ENCODE measurements at regions not wholly inside any gene's neighbourhood (a gene's known extent, or its start where the extent isn't known, plus 50 kb on each side); places are given as distances from the start of the nearest gene placed in this dataset.

DNA sequence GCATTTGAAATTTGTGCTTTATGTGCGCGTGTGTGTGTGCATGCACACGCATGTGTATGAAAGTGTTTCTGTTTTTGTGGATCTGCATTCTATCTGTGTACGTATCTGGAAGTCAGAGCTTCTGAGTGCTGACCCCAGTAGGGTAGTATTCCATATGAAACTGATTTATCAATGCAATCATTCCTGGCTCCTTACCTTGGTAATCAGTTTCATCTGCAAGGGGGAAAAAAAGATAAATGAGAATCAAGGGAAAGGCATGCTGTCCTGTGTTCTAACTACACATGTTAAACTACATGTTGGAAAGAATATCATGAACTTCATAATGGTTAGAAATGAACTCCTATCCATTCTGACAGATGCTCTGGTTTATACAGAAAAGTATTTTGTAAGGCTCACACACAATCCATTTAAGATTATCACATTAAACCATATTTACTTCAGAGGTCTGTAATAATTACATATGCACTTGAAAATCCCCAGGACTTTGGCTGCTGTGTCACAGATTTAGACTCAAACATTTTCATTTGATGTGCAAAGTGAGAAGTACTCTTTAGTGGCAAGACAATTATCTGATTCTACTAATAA, 276.1 kb upstream of the LMO3 start:
- no peak overlapping the region for H2AFZ ChIP-seq (ENCODE audit: low read length)
- H3K9me3 ChIP-seq (ENCODE audit: insufficient read depth, low read depth, low read length) = no peaks in the 10 kb centered on the region
- TF ChIP-seq EZH2phosphoT487 (IDR thresholded peaks at IDR 0.05; ENCODE audit: borderline replicate concordance) = no peak
- TF ChIP-seq, protein P1, sequence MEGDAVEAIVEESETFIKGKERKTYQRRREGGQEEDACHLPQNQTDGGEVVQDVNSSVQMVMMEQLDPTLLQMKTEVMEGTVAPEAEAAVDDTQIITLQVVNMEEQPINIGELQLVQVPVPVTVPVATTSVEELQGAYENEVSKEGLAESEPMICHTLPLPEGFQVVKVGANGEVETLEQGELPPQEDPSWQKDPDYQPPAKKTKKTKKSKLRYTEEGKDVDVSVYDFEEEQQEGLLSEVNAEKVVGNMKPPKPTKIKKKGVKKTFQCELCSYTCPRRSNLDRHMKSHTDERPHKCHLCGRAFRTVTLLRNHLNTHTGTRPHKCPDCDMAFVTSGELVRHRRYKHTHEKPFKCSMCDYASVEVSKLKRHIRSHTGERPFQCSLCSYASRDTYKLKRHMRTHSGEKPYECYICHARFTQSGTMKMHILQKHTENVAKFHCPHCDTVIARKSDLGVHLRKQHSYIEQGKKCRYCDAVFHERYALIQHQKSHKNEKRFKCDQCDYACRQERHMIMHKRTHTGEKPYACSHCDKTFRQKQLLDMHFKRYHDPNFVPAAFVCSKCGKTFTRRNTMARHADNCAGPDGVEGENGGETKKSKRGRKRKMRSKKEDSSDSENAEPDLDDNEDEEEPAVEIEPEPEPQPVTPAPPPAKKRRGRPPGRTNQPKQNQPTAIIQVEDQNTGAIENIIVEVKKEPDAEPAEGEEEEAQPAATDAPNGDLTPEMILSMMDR (conservative IDR thresholded peaks at IDR 0.05; ENCODE audit: low read length) = no peak
- H3K36me3 ChIP-seq (ENCODE audit: insufficient read depth, low read length) = no peaks in the 10 kb centered on the region
- H3F3A ChIP-seq (ENCODE audit: low read depth) = no peaks in the 10 kb centered on the region
- H4K20me1 ChIP-seq (ENCODE audit: insufficient read depth, low read length, poor library complexity, severe bottlenecking) = no peaks in the 10 kb centered on the region
- H3K79me2 ChIP-seq (ENCODE audit: insufficient read depth, low read length) = no peaks in the 10 kb centered on the region
- H3K9me2 ChIP-seq (replicated peaks; ENCODE audit: low read depth, low read length) = no peaks in the 10 kb centered on the region
- no peak overlapping the region for H3K4me2 ChIP-seq (ENCODE audit: low read depth, low read length, poor library complexity, severe bottlenecking)
- no peaks in the 10 kb centered on the region for H3K27me3 ChIP-seq (ENCODE audit: insufficient read depth, low read length, poor library complexity, severe bottlenecking)
- no peak overlapping the region for H3K4me3 ChIP-seq (ENCODE audit: low read length, poor library complexity, severe bottlenecking)
- H3K9ac ChIP-seq (ENCODE audit: low read depth, low read length, poor library complexity, severe bottlenecking) = no peak overlapping the region
- no peaks in the 10 kb centered on the region for H3K4me1 ChIP-seq (ENCODE audit: insufficient read depth, low read length, poor library complexity, severe bottlenecking)

DNA sequence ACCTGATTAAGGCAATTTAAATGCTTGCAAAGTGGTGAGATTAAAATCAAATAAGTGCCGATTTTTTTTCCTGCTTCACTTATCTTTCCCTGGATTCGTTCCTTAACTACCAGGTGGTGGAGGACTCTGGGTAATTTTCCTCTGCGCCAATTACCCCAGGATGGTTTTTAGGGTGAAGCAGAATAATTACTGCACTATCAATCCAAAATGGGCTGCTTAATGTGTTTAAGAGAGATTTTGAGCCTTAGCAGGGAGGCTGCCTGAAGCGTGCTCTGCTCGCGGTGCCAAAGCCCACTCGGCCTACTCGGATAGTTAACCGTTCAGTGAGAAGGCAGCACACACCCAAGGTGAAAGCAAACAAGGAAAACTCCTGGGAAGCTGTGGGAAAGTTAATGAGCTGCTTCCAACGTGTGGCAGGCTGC, 274.9 kb upstream of the LMO3 start:
- H3K4me3 ChIP-seq (ENCODE audit: low read length, poor library complexity, severe bottlenecking) = no peak overlapping the region
- no peak overlapping the region for H2AFZ ChIP-seq (ENCODE audit: low read length)
- no peaks in the 10 kb centered on the region for H3K9me2 ChIP-seq (replicated peaks; ENCODE audit: low read depth, low read length)
- no peaks in the 10 kb centered on the region for H3K79me2 ChIP-seq (ENCODE audit: insufficient read depth, low read length)
- no peaks in the 10 kb centered on the region for H3F3A ChIP-seq (ENCODE audit: low read depth)
- H3K36me3 ChIP-seq (ENCODE audit: insufficient read depth, low read length) = no peaks in the 10 kb centered on the region
- H3K9me3 ChIP-seq (ENCODE audit: insufficient read depth, low read depth, low read length) = no peaks in the 10 kb centered on the region
- no peaks in the 10 kb centered on the region for H3K4me1 ChIP-seq (ENCODE audit: insufficient read depth, low read length, poor library complexity, severe bottlenecking)
- H3K4me2 ChIP-seq (ENCODE audit: low read depth, low read length, poor library complexity, severe bottlenecking) = no peak overlapping the region
- no peaks in the 10 kb centered on the region for H4K20me1 ChIP-seq (ENCODE audit: insufficient read depth, low read length, poor library complexity, severe bottlenecking)
- no peaks in the 10 kb centered on the region for H3K27me3 ChIP-seq (ENCODE audit: insufficient read depth, low read length, poor library complexity, severe bottlenecking)
- TF ChIP-seq EZH2phosphoT487 (IDR thresholded peaks at IDR 0.05; ENCODE audit: borderline replicate concordance) = no peak
- TF ChIP-seq, protein P1 (conservative IDR thresholded peaks at IDR 0.05; ENCODE audit: low read length) = no peak
- H3K9ac ChIP-seq (ENCODE audit: low read depth, low read length, poor library complexity, severe bottlenecking) = no peak overlapping the region

DNA sequence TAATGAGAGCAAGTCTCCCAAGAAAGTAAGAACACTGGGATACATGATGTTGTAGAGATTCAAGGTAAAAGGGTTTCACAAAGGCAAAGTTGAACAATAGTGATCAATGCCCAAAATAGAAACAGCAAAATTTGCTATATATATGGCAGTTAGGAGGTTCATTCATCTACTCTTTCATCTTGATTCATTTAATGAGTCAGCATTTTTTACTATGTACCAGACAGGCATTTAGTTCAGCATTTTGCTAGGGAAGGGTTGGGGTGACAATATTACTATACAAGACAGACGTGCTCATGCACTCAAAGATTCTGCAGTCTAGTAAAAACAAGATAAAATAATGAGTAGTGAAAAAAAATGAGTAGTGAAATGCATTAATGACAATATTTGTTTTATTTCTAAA, 264.9 kb upstream of the LMO3 start:
- no peak overlapping the region for H2AFZ ChIP-seq (ENCODE audit: low read length)
- no peaks in the 10 kb centered on the region for H3K79me2 ChIP-seq (ENCODE audit: insufficient read depth, low read length)
- H3K9ac ChIP-seq (ENCODE audit: low read depth, low read length, poor library complexity, severe bottlenecking) = no peak overlapping the region
- H3F3A ChIP-seq (ENCODE audit: low read depth) = no peaks in the 10 kb centered on the region
- no peaks in the 10 kb centered on the region for H4K20me1 ChIP-seq (ENCODE audit: insufficient read depth, low read length, poor library complexity, severe bottlenecking)
- no peaks in the 10 kb centered on the region for H3K9me2 ChIP-seq (replicated peaks; ENCODE audit: low read depth, low read length)
- no peak overlapping the region for H3K4me2 ChIP-seq (ENCODE audit: low read depth, low read length, poor library complexity, severe bottlenecking)
- TF ChIP-seq, protein P1 (conservative IDR thresholded peaks at IDR 0.05; ENCODE audit: low read length) = no peak
- no peak for TF ChIP-seq EZH2phosphoT487 (IDR thresholded peaks at IDR 0.05; ENCODE audit: borderline replicate concordance)
- no peaks in the 10 kb centered on the region for H3K36me3 ChIP-seq (ENCODE audit: insufficient read depth, low read length)
- no peak overlapping the region for H3K4me3 ChIP-seq (ENCODE audit: low read length, poor library complexity, severe bottlenecking)
- no peaks in the 10 kb centered on the region for H3K27me3 ChIP-seq (ENCODE audit: insufficient read depth, low read length, poor library complexity, severe bottlenecking)
- H3K4me1 ChIP-seq (ENCODE audit: insufficient read depth, low read length, poor library complexity, severe bottlenecking) = no peaks in the 10 kb centered on the region
- no peaks in the 10 kb centered on the region for H3K9me3 ChIP-seq (ENCODE audit: insufficient read depth, low read depth, low read length)
